Gastroesophageal sphincter (tissue), 2 donors: ENCODE measurements at regions not wholly inside any gene's neighbourhood (a gene's known extent, or its start where the extent isn't known, plus 50 kb on each side); places are given as distances from the start of the nearest gene placed in this dataset.
"Not testable (repeated sequence)": the region's sequence is repeated elsewhere in the genome, so short reads cannot be mapped to it uniquely, and the experiment has no call there.

ENCODE experiments used
- EP300 ChIP-seq: sonication (generic); formaldehyde crosslinking; IDR thresholded peaks from one replicate; pipeline ENCODE4 v1.6.1; 2017; ENCODE audit warnings: antibody characterized with exemption, mild to moderate bottlenecking
- POLR2AphosphoS5 ChIP-seq: sonication (generic); formaldehyde crosslinking; IDR thresholded peaks from one replicate; pipeline ENCODE4 v1.6.1; 2017; ENCODE audit warnings: antibody characterized with exemption

- TF ChIP-seq EP300, POLR2AphosphoS5: not testable (repeated sequence)
Observed at GRCh38 chr2:228755661-228756060, 515.4 kb downstream of the PID1 start.
